Lung (tissue), 11 donors: ENCODE measurements at regions not wholly inside any gene's neighbourhood (a gene's known extent, or its start where the extent isn't known, plus 50 kb on each side); places are given as distances from the start of the nearest gene placed in this dataset.

ENCODE experiments used
- ATAC-seq: fragments of 200-7000 bp; cut with Tn5 transposase; one replicate; pipeline ENCODE4 v1.9.1; 2020; ENCODE audit warnings: moderate number of reproducible peaks; ENCODE audit not compliant: insufficient read depth, low FRiP score
- DNase-seq, 3 donors: peaks; one replicate each; pipeline ENCODE4 v3.0.0-alpha.2; 2013 to 2017
- H3K27ac ChIP-seq, 2 donors: one replicate each; pipeline ENCODE4 v1.5.1; 2013; ENCODE audit warnings: mild to moderate bottlenecking in 2 of 2, moderate library complexity in 2 of 2, control low read depth in 1 of 2, inconsistent platforms in 1 of 2, low read depth in 1 of 2, low read length in 1 of 2
- H3K27me3 ChIP-seq, 3 donors: one replicate each; pipeline ENCODE4 v1.5.1; 2013; ENCODE audit warnings: low read length in 2 of 3; ENCODE audit not compliant: control insufficient read depth in 3 of 3, insufficient read depth in 3 of 3
- H3K36me3 ChIP-seq, 4 donors: one replicate each; pipeline ENCODE4 v1.5.1; 2013; ENCODE audit warnings: low read length in 4 of 4, mild to moderate bottlenecking in 1 of 4, moderate library complexity in 1 of 4; ENCODE audit not compliant: control insufficient read depth in 4 of 4, insufficient read depth in 4 of 4
- H3K4me1 ChIP-seq, 5 donors: one replicate each; pipeline ENCODE4 v1.5.1; 2013; ENCODE audit warnings: low read length in 5 of 5, mild to moderate bottlenecking in 2 of 5, moderate library complexity in 1 of 5; ENCODE audit not compliant: control insufficient read depth in 5 of 5, insufficient read depth in 5 of 5
- H3K4me3 ChIP-seq: one replicate; pipeline ENCODE4 v1.5.1; 2013; ENCODE audit warnings: mild to moderate bottlenecking, control low read depth, moderate library complexity
- H3K9ac ChIP-seq, 2 donors: one replicate each; pipeline ENCODE4 v1.5.1; 2013; ENCODE audit warnings: low read length in 2 of 2, control low read depth in 1 of 2; ENCODE audit not compliant: insufficient read depth in 1 of 2
- H3K9me3 ChIP-seq, 4 donors: one replicate each; pipeline ENCODE4 v1.5.1; 2013; ENCODE audit warnings: low read length in 3 of 4, mild to moderate bottlenecking in 1 of 4, moderate library complexity in 1 of 4; ENCODE audit not compliant: control insufficient read depth in 4 of 4, insufficient read depth in 3 of 4
- CTCF ChIP-seq: IDR thresholded peaks from 2 replicates; pipeline ENCODE4 v1.5.1; 2012; ENCODE audit warnings: mild to moderate bottlenecking; ENCODE audit errors: control extremely low read depth, extremely low read depth
- WGBS, 2 donors: extraction: QIAGEN DNeasy Blood & Tissue Kit; methylation state at CpG; one replicate each; pipeline ENCODE4 v1.1.7; 2013; 5-methylcytosine and 5-hydroxymethylcytosine counted together
- donor health status: control.
- donor health status: control.
- donor health status: Bipolar disorder and iron deficiency.
- donor health status: healthy.
- donor health status: DM: yes; HTN: yes; CAD: no.

GRCh38 chr9:7542126-7542525 lies 257.5 kb downstream of the DMAC1 start:
- Histone ChIP-seq H3K36me3 (no peaks in the 10 kb centered on the region), H3K4me1 (peaks cover 0 to 7% (median 0%) of the 10 kb centered on the region in 5 donors), H3K9me3 (peaks cover 0 to 3% (median 0%) of the 10 kb centered on the region in 4 donors), H3K9ac (no peak overlapping the region), H3K4me3 (no peak overlapping the region), H3K27me3 (no peaks in the 10 kb centered on the region), H3K27ac (no peak overlapping the region)
- ATAC-seq = no peak
- peak; percentile 56 to 86 (median 81) for DNase-seq
- 84 to 98% methylated on average over 2 of the region's 2 CpGs for WGBS, 2 donors
- no peak for TF ChIP-seq CTCF

GRCh38 chr9:7536310-7536939 lies 263.2 kb downstream of the DMAC1 start:
- Histone ChIP-seq H3K27me3 (no peaks in the 10 kb centered on the region), H3K27ac (no peak overlapping the region), H3K9ac (no peak overlapping the region), H3K4me1 (peaks cover 0 to 2% (median 0%) of the 10 kb centered on the region in 5 donors), H3K4me3 (no peak overlapping the region), H3K36me3 (no peaks in the 10 kb centered on the region), H3K9me3 (peaks cover 0 to 1% (median 0%) of the 10 kb centered on the region in 4 donors)
- ATAC-seq (no peak), DNase-seq (peak; percentile 14 to 56 (median 33))
- 40 to 54% methylated on average over 4 of the region's 4 CpGs for WGBS, 2 donors
- TF ChIP-seq CTCF = no peak

GRCh38 chr9:7534211-7534935 lies 265.2 kb downstream of the DMAC1 start:
- no peaks in the 10 kb centered on the region for H3K36me3 ChIP-seq
- H3K4me1 ChIP-seq = peaks cover 0 to 2% (median 0%) of the 10 kb centered on the region in 5 donors
- H3K9me3 ChIP-seq = no peaks in the 10 kb centered on the region
- no peak overlapping the region for H3K4me3 ChIP-seq
- 65 to 77% methylated on average over 5 of the region's 5 CpGs for WGBS, 2 donors
- no peak for TF ChIP-seq CTCF
- ATAC-seq (no peak), DNase-seq (no peak)
- no peak overlapping the region for H3K9ac ChIP-seq
- no peak overlapping the region for H3K27ac ChIP-seq
- no peaks in the 10 kb centered on the region for H3K27me3 ChIP-seq
